Activated naive CD8-positive, alpha-beta T cell treated with anti-CD3 and anti-CD28 coated beads for 36 hours (primary cell): ENCODE measurements at regions not wholly inside any gene's neighbourhood (a gene's known extent, or its start where the extent isn't known, plus 50 kb on each side); places are given as distances from the start of the nearest gene placed in this dataset.

Experiments
- DNase-seq: peaks from one replicate; pipeline ENCODE4 v3.0.0; 2021
- H3K27ac Mint-ChIP-seq: one replicate; pipeline ENCODE4 v1.8.0; 2022; ENCODE audit warnings: mild to moderate bottlenecking, moderate library complexity, mixed read lengths
- H3K27me3 Mint-ChIP-seq: one replicate; pipeline ENCODE4 v1.8.0; 2022; ENCODE audit warnings: mild to moderate bottlenecking, mixed read lengths
- H3K36me3 Mint-ChIP-seq: one replicate; pipeline ENCODE4 v1.8.0; 2021; ENCODE audit warnings: mild to moderate bottlenecking, mixed read lengths
- H3K4me1 Mint-ChIP-seq: one replicate; pipeline ENCODE4 v1.8.0; 2021; ENCODE audit warnings: mixed read lengths
- H3K4me3 Mint-ChIP-seq: one replicate; pipeline ENCODE4 v1.8.0; 2022; ENCODE audit warnings: mild to moderate bottlenecking, moderate library complexity, mixed read lengths
- H3K9me3 Mint-ChIP-seq: one replicate; pipeline ENCODE4 v1.8.0; 2022; ENCODE audit warnings: mixed read lengths

- Mint-ChIP-seq H3K27ac (no peak overlapping the region), H3K4me3 (no peak overlapping the region), H3K36me3 (no peaks in the 10 kb centered on the region), H3K27me3 (no peaks in the 10 kb centered on the region), H3K9me3 (peaks cover 1% of the 10 kb centered on the region), H3K4me1 (no peaks in the 10 kb centered on the region)
- DNase-seq = no peak
These were observed 707.5 kb upstream of the FZD8 start for GRCh38 chr10:36349445-36350078.

- no peak for DNase-seq
- Mint-ChIP-seq H3K27me3 (no peaks in the 10 kb centered on the region), H3K4me3 (no peak overlapping the region), H3K4me1 (no peaks in the 10 kb centered on the region), H3K36me3 (no peaks in the 10 kb centered on the region), H3K27ac (no peak overlapping the region), H3K9me3 (peaks cover 1% of the 10 kb centered on the region)
These were observed 703.7 kb upstream of the FZD8 start for GRCh38 chr10:36345807-36346206.

DNA sequence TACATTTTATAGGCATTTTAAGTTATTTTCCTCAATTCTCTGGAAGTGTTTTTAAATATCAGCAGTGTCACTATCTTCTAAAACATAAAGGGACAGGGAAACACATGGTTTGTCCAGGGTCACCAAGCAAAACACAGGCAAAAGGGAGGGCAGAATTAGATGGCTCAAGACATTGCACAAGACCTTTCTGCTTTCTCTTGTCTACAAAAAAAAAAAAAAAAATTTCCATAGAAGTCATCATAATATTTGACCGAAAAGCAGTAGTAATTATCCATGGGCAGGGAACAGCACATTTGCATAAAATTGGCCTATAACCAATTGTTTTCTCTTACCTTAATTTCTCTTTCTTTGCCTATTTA, 703.1 kb upstream of the FZD8 start:
- no peaks in the 10 kb centered on the region for H3K4me1 Mint-ChIP-seq
- peaks cover 1% of the 10 kb centered on the region for H3K9me3 Mint-ChIP-seq
- no peak overlapping the region for H3K27ac Mint-ChIP-seq

DNA sequence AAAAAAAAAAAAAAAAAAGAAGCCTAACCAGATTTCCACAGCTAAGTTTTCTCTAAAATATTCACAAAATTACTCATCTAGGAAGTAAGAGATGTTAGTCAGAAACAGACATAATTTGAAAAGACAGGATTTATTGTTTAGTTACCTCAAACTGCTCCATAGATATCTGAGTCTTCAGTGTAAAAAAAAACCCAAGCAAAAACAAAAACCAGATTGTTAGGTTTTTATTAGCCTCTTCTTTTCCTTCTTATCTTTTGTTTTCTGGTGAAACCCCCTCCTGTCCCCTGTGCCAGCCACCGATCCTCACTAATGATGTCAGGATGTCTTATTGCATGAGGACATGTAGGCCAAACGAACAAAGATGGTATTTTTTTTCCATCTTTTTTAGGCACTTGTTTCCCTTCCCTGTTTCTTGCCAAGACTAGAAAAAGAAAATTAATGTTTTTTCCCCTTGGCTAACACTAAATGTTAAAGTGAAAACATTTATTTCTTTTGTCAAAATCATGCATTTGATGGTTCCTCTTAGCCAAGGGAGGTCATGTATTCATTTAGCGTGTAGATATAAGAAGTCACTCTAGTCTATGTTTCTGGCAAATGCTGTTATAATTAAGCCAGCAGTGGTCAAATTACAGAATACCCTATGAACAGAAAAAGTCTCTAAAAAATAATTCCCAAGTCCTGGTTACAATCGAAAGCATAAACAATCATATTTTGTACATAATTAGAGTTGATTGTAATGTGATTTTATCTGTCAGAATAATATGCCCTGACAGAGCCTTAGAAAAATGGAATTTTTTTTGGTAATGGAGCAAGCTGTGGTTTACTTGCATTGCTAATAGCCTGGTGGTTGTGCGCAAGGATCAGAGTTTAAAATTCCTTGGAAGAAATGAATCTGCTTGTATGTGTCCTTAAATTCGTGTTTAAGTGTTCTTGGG, 702.4 kb upstream of the FZD8 start:
- Mint-ChIP-seq H3K9me3 (peaks cover 1% of the 10 kb centered on the region), H3K36me3 (no peaks in the 10 kb centered on the region), H3K27ac (no peak overlapping the region), H3K4me3 (no peak overlapping the region), H3K4me1 (no peaks in the 10 kb centered on the region), H3K27me3 (no peaks in the 10 kb centered on the region)
- DNase-seq = no peak

More for the DNA sequence above, 703.1 kb upstream of the FZD8 start:
- DNase-seq = no peak
- H3K4me3 Mint-ChIP-seq = no peak overlapping the region
- no peaks in the 10 kb centered on the region for H3K27me3 Mint-ChIP-seq
- H3K36me3 Mint-ChIP-seq = no peaks in the 10 kb centered on the region

GRCh38 chr10:36342781-36343180, 700.7 kb upstream of the FZD8 start:
- no peak for DNase-seq
- Mint-ChIP-seq H3K36me3 (no peaks in the 10 kb centered on the region), H3K27me3 (no peaks in the 10 kb centered on the region), H3K27ac (no peak overlapping the region), H3K9me3 (peaks cover 3% of the 10 kb centered on the region), H3K4me3 (no peak overlapping the region), H3K4me1 (no peaks in the 10 kb centered on the region)

DNA sequence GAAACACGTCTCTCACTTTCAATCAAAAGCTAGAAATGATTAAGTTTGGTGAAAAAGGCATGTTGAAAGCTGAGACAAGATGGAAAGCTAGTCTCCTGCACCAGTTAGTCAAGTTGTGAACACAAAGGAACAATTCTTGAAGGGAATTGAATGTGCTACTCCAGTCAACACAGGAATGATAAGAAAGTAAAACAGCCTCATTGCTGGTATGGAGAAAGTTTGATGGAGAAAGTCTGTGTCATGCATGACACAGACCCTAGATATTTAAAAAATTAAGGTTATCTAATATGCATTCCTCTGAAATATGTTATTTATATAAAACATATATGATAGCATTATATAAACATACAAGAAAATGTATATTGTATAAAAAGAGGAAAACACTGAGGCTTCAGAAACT, 699.4 kb upstream of the FZD8 start:
- DNase-seq = no peak
- Mint-ChIP-seq H3K27ac (no peak overlapping the region), H3K4me3 (no peak overlapping the region), H3K27me3 (no peaks in the 10 kb centered on the region), H3K36me3 (no peaks in the 10 kb centered on the region), H3K9me3 (peaks cover 3% of the 10 kb centered on the region), H3K4me1 (no peaks in the 10 kb centered on the region)

GRCh38 chr10:36336315-36336714, 694.2 kb upstream of the FZD8 start:
- Mint-ChIP-seq H3K36me3 (no peaks in the 10 kb centered on the region), H3K4me3 (no peak overlapping the region), H3K27me3 (no peaks in the 10 kb centered on the region), H3K27ac (no peak overlapping the region), H3K9me3 (peaks cover 3% of the 10 kb centered on the region), H3K4me1 (no peaks in the 10 kb centered on the region)
- DNase-seq = no peak

GRCh38 chr10:36333446-36333845, 691.4 kb upstream of the FZD8 start:
- no peak overlapping the region for H3K27ac Mint-ChIP-seq
- no peaks in the 10 kb centered on the region for H3K4me1 Mint-ChIP-seq

DNA sequence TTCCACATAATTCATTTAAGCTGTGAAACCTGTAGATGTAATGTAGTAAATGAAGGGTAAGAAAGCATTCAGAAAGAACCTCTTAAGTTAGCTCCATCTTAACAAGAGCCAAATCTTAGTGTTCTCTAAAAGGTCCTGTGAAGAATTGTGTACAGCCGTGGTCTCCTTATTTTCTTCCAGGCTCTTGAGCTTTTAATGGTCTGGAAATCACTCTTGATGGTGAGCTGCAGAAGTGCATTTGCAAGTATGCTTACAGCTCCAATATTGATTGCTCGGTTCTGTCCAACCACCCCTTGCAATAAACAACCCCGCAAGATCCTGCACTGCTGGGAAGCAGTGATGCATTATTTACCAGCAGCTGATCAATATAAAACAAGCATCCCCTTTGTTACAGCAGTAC, 690.8 kb upstream of the FZD8 start:
- no peak for DNase-seq
- H3K27me3 Mint-ChIP-seq = no peaks in the 10 kb centered on the region
- no peaks in the 10 kb centered on the region for H3K36me3 Mint-ChIP-seq
- H3K4me1 Mint-ChIP-seq = no peaks in the 10 kb centered on the region
- H3K9me3 Mint-ChIP-seq = peaks cover 2% of the 10 kb centered on the region
- no peak overlapping the region for H3K4me3 Mint-ChIP-seq
- no peak overlapping the region for H3K27ac Mint-ChIP-seq

More at GRCh38 chr10:36333446-36333845, 691.4 kb upstream of the FZD8 start:
- no peak for DNase-seq
- peaks cover 2% of the 10 kb centered on the region for H3K9me3 Mint-ChIP-seq
- H3K4me3 Mint-ChIP-seq = no peak overlapping the region
- H3K36me3 Mint-ChIP-seq = no peaks in the 10 kb centered on the region
- no peaks in the 10 kb centered on the region for H3K27me3 Mint-ChIP-seq

GRCh38 chr10:36331121-36331520, 689.0 kb upstream of the FZD8 start:
- DNase-seq = no peak
- no peaks in the 10 kb centered on the region for H3K27me3 Mint-ChIP-seq
- no peaks in the 10 kb centered on the region for H3K4me1 Mint-ChIP-seq

GRCh38 chr10:36325815-36326214, 683.7 kb upstream of the FZD8 start:
- H3K36me3 Mint-ChIP-seq = no peaks in the 10 kb centered on the region
- no peak overlapping the region for H3K27ac Mint-ChIP-seq
- no peak for DNase-seq
- H3K9me3 Mint-ChIP-seq = peaks cover 1% of the 10 kb centered on the region
- no peak overlapping the region for H3K4me3 Mint-ChIP-seq
- no peaks in the 10 kb centered on the region for H3K4me1 Mint-ChIP-seq
- no peaks in the 10 kb centered on the region for H3K27me3 Mint-ChIP-seq

More at GRCh38 chr10:36331121-36331520, 689.0 kb upstream of the FZD8 start:
- H3K27ac Mint-ChIP-seq = no peak overlapping the region
- no peaks in the 10 kb centered on the region for H3K9me3 Mint-ChIP-seq
- no peaks in the 10 kb centered on the region for H3K36me3 Mint-ChIP-seq
- no peak overlapping the region for H3K4me3 Mint-ChIP-seq

DNA sequence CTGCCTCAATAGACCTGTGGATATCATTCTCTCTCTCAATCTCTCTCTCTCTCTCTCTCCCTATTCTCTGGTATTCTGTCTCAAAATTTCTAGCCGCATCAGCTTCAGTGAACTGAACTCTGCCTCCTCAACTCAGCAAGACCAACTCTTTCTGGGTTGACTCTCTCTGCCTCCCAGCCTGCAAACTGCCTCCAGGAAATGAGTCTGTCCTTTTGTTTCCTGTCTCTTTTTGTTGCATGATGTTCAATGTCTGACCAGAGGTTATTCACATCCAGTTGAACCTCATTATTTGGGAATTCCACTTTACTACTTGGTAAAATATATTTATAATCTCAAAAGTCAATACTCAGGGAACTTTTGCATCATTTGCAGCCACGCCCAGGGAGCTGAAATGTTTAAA, 682.7 kb upstream of the FZD8 start:
- Mint-ChIP-seq H3K9me3 (peaks cover 1% of the 10 kb centered on the region), H3K4me1 (no peaks in the 10 kb centered on the region), H3K36me3 (no peaks in the 10 kb centered on the region), H3K4me3 (no peak overlapping the region), H3K27me3 (no peaks in the 10 kb centered on the region), H3K27ac (no peak overlapping the region)
- no peak for DNase-seq

DNA sequence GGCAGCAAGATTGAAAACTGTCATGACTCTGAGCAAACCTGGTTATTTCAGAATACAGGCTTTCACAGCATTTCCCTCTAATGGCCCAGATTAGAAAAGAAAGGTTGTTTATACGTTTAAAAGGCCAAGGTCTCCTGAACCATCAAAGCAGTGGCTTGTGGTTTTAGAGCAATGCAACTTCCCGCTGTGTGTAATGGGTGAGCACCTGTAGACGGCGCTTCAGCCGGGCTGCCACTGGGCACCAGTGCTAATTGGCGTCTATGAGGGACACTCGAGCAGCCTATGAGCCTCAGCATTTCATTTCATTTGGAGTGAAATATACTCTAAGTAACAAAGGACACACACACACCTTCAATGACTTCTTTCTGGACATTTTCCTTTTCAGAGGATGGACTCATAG, 671.0 kb upstream of the FZD8 start:
- Mint-ChIP-seq H3K36me3 (no peaks in the 10 kb centered on the region), H3K4me1 (no peaks in the 10 kb centered on the region), H3K27me3 (no peaks in the 10 kb centered on the region), H3K4me3 (no peak overlapping the region), H3K27ac (no peak overlapping the region), H3K9me3 (peaks cover 3% of the 10 kb centered on the region)
- DNase-seq = no peak

DNA sequence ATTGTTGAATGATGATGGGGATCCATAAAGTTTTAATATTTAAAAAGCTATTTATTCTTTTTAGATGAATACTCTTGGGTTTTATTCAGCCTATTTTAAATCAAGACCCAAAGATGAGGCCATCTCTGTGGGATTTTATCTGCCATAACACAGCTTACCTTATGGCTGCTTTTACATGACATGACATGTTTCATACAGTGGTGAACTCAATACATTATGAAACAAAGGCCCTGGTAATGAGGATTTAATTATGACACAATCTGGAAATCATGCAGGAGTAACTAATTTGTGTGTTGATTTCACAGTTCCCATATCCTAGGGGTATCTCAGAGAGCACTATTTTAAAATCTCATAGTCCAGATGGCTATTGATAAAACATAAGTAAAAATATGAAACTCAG, 661.8 kb upstream of the FZD8 start:
- DNase-seq = no peak
- Mint-ChIP-seq H3K27me3 (no peaks in the 10 kb centered on the region), H3K4me1 (no peaks in the 10 kb centered on the region), H3K36me3 (no peaks in the 10 kb centered on the region), H3K27ac (no peak overlapping the region), H3K4me3 (no peak overlapping the region), H3K9me3 (no peaks in the 10 kb centered on the region)

DNA sequence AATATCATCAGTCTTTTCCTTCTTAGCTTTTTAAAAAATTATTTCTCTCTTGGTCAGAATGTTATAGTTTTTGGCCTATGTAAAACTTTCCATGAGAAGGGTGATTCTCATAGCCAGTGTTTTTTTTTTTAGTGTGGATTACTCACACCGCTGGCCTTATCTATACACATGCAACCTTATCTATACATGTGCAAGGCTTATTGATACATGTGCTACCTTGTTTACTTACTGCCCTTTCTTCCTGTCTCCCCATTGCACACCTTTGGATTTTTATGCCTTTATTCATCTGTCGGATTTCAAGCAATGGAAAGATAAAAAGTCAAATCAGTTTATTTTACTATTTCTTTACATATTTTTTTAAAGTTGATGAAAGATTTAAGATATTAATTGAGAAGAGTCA, 660.0 kb upstream of the FZD8 start:
- Mint-ChIP-seq H3K36me3 (no peaks in the 10 kb centered on the region), H3K27me3 (no peaks in the 10 kb centered on the region), H3K27ac (no peak overlapping the region), H3K9me3 (peaks cover 2% of the 10 kb centered on the region), H3K4me3 (no peak overlapping the region), H3K4me1 (no peaks in the 10 kb centered on the region)
- no peak for DNase-seq

DNA sequence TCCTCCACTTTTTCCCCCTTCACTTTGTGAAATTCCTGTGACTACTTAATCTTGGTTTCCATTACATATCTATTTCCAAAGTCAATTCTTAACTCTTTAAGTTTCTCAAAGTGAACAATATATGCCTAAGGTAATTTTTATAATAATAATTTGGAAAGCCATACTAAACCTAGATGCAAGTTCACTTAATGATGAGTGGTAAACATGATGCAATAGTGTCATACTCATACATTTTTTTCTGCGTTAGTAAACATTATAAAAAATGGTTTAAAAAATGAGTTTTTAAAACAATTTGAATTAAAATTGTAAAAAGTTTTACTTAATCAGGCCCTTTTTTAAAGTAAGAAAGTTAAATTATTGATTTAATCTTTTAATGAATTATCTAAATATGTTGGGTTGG, 659.4 kb upstream of the FZD8 start:
- Mint-ChIP-seq H3K27ac (no peak overlapping the region), H3K4me3 (no peak overlapping the region), H3K36me3 (no peaks in the 10 kb centered on the region), H3K9me3 (peaks cover 2% of the 10 kb centered on the region), H3K27me3 (no peaks in the 10 kb centered on the region), H3K4me1 (no peaks in the 10 kb centered on the region)
- no peak for DNase-seq
